IMR-90 (cell line): ENCODE measurements at regions not wholly inside any gene's neighbourhood (a gene's known extent, or its start where the extent isn't known, plus 50 kb on each side); places are given as distances from the start of the nearest gene placed in this dataset.

ENCODE experiments used
- ATAC-seq: fragments of 200-7000 bp; cut with Tn5 transposase; 2 replicates; pipeline ENCODE4 v1.9.1; 2020; ENCODE audit warnings: low read depth, mild to moderate bottlenecking, moderate library complexity
- BruUV-seq: library from RNA; stranded (reverse); fragments of 400-500 nt; replicated peaks from 2 replicates; lab custom pipeline; 2021; lab: Mats Ljungman, UMichigan
- CTCF ChIA-PET: fragments of 300-600 bp; formaldehyde crosslinking; extraction: SDS; loops from one replicate; lab custom pipeline; 2021; ENCODE audit warnings: antibody characterized with exemption; lab: Yijun Ruan, JAX
- POLR2A ChIA-PET: fragments of 300-600 bp; sonication (Branson Sonifier 250); formaldehyde crosslinking; loops from one replicate; lab custom pipeline; 2022; ENCODE audit warnings: antibody characterized with exemption; ENCODE audit not compliant: unreplicated experiment; lab: Charles Lee
- DNase-seq: peaks from one replicate; pipeline ENCODE4 v3.0.0; 2013
- H2AFZ ChIP-seq: replicated peaks from 2 replicates; pipeline ENCODE3; 2013; ENCODE audit warnings: low read length, mild to moderate bottlenecking; ENCODE audit not compliant: poor library complexity
- H2AK5ac ChIP-seq: 2 replicates; pipeline ENCODE4 v1.6.1; 2013; ENCODE audit warnings: low read depth, low read length, inconsistent platforms
- H2AK9ac ChIP-seq: replicated peaks from 2 replicates; pipeline ENCODE3; 2013; ENCODE audit warnings: mild to moderate bottlenecking, low read depth, low read length, moderate library complexity; ENCODE audit not compliant: poor library complexity
- H2BK120ac ChIP-seq: 2 replicates; pipeline ENCODE4 v1.6.1; 2013; ENCODE audit warnings: low read depth, low read length, inconsistent platforms
- H2BK15ac ChIP-seq: 3 replicates; pipeline ENCODE4 v1.6.1; 2013; ENCODE audit warnings: low read depth, low read length, inconsistent platforms
- H2BK20ac ChIP-seq: 2 replicates; pipeline ENCODE4 v1.6.1; 2013; ENCODE audit warnings: low read depth, mild to moderate bottlenecking, inconsistent platforms, low read length, moderate library complexity
- H2BK5ac ChIP-seq: 2 replicates; pipeline ENCODE4 v1.6.1; 2013; ENCODE audit warnings: mild to moderate bottlenecking, low read depth, low read length, inconsistent platforms; ENCODE audit not compliant: poor library complexity, severe bottlenecking
- H3K14ac ChIP-seq: replicated peaks from 2 replicates; pipeline ENCODE4 v1.6.1; 2013; ENCODE audit warnings: low read depth, low read length, inconsistent platforms
- H3K18ac ChIP-seq: 2 replicates; pipeline ENCODE4 v1.6.1; 2013; ENCODE audit warnings: low read depth, low read length, control low read depth
- H3K23ac ChIP-seq: 2 replicates; pipeline ENCODE4 v1.6.1; 2013; ENCODE audit warnings: low read depth, low read length, inconsistent platforms
- H3K27ac ChIP-seq: 2 replicates; pipeline ENCODE4 v1.5.1; 2013; ENCODE audit warnings: mild to moderate bottlenecking, control low read depth, low read length; ENCODE audit not compliant: insufficient read depth
- H3K27me3 ChIP-seq: 2 replicates; pipeline ENCODE4 v1.6.1; 2013; ENCODE audit warnings: low read length; ENCODE audit not compliant: control insufficient read depth, insufficient read depth
- H3K36me3 ChIP-seq: 2 replicates; pipeline ENCODE4 v1.6.1; 2013; ENCODE audit warnings: low read length, mixed read lengths; ENCODE audit not compliant: control insufficient read depth, insufficient read depth
- H3K4ac ChIP-seq: 2 replicates; pipeline ENCODE4 v1.6.1; 2013; ENCODE audit warnings: low read depth, low read length, inconsistent platforms
- H3K4me1 ChIP-seq: 2 replicates; pipeline ENCODE4 v1.6.1; 2013; ENCODE audit warnings: low read length, mixed read lengths; ENCODE audit not compliant: control insufficient read depth, insufficient read depth
- H3K4me2 ChIP-seq: 2 replicates; pipeline ENCODE4 v1.6.1; 2013; ENCODE audit warnings: low read depth, mild to moderate bottlenecking, control low read depth, low read length, moderate library complexity
- H3K4me3 ChIP-seq: 2 replicates; pipeline ENCODE4 v1.5.1; 2013; ENCODE audit warnings: low read depth, mild to moderate bottlenecking, control low read depth, low read length, moderate library complexity; ENCODE audit not compliant: insufficient read depth
- H3K56ac ChIP-seq: 2 replicates; pipeline ENCODE4 v1.6.1; 2013; ENCODE audit warnings: low read length, inconsistent platforms; ENCODE audit not compliant: insufficient read depth; ENCODE audit errors: extremely low read depth
- H3K79me1 ChIP-seq, 2 experiments: 2 replicates each; pipeline ENCODE4 v1.6.1; 2013; ENCODE audit warnings: low read length in 2 of 2, inconsistent platforms in 1 of 2, low read depth in 1 of 2
- H3K9ac ChIP-seq: 2 replicates; pipeline ENCODE4 v1.6.1; 2013; ENCODE audit warnings: low read depth, low read length, control low read depth
- H3K9me1 ChIP-seq: 2 replicates; pipeline ENCODE4 v1.6.1; 2013; ENCODE audit warnings: low read length, inconsistent platforms; ENCODE audit not compliant: insufficient read depth
- H3K9me3 ChIP-seq: 2 replicates; pipeline ENCODE4 v1.6.1; 2013; ENCODE audit warnings: low read length; ENCODE audit not compliant: control insufficient read depth, insufficient read depth
- H4K20me1 ChIP-seq: 2 replicates; pipeline ENCODE4 v1.6.1; 2013; ENCODE audit warnings: low read length, inconsistent platforms; ENCODE audit not compliant: insufficient read depth
- H4K5ac ChIP-seq: 2 replicates; pipeline ENCODE4 v1.6.1; 2013; ENCODE audit warnings: mild to moderate bottlenecking, low read depth, low read length, control low read depth
- H4K8ac ChIP-seq, 2 experiments: 2 replicates each; pipeline ENCODE4 v1.6.1; 2013; ENCODE audit warnings: low read depth in 2 of 2, low read length in 2 of 2, control low read depth in 1 of 2, inconsistent platforms in 1 of 2
- H4K91ac ChIP-seq: 2 replicates; pipeline ENCODE4 v1.6.1; 2013; ENCODE audit warnings: low read depth, low read length, inconsistent platforms; ENCODE audit not compliant: insufficient read depth
- RCOR1 ChIP-seq: IDR thresholded peaks from 2 replicates; pipeline ENCODE4 v1.6.1; 2012; ENCODE audit warnings: mild to moderate bottlenecking, low read length, improper control_type of control experiment; ENCODE audit not compliant: insufficient replicate concordance
- dilution Hi-C: fragments of 300-500 bp; cut with HindIII; formaldehyde crosslinking; loops from one replicate; pipeline ENCODE4 v1.14.3; 2018; ENCODE audit warnings: low sequenced_read_pairs; ENCODE audit not compliant: unreplicated experiment
- in situ Hi-C: fragments of 300-500 bp; cut with MboI; formaldehyde crosslinking; loops from 3 replicates; pipeline ENCODE4 v1.14.3; 2019; ENCODE audit warnings: low sequenced_read_pairs, inconsistent platforms, mixed read lengths
- intact Hi-C: fragments of 100-400 bp; cut with micrococcal nuclease; formaldehyde crosslinking; loops from 2 replicates; pipeline ENCODE4 v1.10.0; 2022
- TF ChIP-seq, protein P1 (sequence below): fragments of 150-350 bp; IDR thresholded peaks from 2 replicates; pipeline ENCODE4 v1.6.1; 2016; ENCODE audit warnings: low read depth, mild to moderate bottlenecking, low read length, moderate library complexity, borderline replicate concordance

DNA sequence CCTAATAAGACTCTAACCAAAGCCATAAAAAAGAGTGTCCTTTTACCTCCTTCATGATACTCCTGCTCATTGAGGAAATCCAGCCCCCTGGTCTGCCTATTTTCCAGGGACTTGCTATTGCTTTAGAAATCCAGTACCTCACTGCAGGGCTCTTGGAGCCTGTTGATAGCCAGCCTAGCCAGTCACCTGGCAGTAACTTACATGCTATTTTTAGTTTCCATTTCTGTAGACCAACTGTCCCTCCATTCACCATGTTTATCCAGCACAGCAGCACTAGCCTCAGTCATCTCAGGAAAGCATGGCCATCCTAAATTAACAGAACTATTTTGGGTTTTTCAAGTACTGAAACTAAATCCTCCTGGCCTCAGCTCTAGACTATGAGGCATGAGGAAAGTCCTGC is 91.5 kb upstream of the PHF24 start:
- H3K4me1 ChIP-seq = no peaks in the 10 kb centered on the region
- ATAC-seq (no peak), DNase-seq (no peak)
- H4K8ac ChIP-seq = no peak overlapping the region
- no peak overlapping the region for H4K5ac ChIP-seq
- no peaks in the 10 kb centered on the region for H4K20me1 ChIP-seq
- no peak overlapping the region for H2AFZ ChIP-seq
- no peak overlapping the region for H3K4ac ChIP-seq
- H3K23ac ChIP-seq = no peak overlapping the region
- no TSS peak for BruUV-seq
- H2AK9ac ChIP-seq = no peak overlapping the region
- H3K9me1 ChIP-seq = no peaks in the 10 kb centered on the region
- TF ChIP-seq RCOR1 = no peak
- TF ChIP-seq, protein P1, sequence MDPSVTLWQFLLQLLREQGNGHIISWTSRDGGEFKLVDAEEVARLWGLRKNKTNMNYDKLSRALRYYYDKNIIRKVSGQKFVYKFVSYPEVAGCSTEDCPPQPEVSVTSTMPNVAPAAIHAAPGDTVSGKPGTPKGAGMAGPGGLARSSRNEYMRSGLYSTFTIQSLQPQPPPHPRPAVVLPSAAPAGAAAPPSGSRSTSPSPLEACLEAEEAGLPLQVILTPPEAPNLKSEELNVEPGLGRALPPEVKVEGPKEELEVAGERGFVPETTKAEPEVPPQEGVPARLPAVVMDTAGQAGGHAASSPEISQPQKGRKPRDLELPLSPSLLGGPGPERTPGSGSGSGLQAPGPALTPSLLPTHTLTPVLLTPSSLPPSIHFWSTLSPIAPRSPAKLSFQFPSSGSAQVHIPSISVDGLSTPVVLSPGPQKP = no peak
- CTCF ChIA-PET = no interaction called here
- no peak overlapping the region for H3K56ac ChIP-seq
- H3K4me2 ChIP-seq = no peak overlapping the region
- H3K27ac ChIP-seq = no peak overlapping the region
- no peaks in the 10 kb centered on the region for H3K79me1 ChIP-seq
- POLR2A ChIA-PET = no interaction called here
- H2BK15ac ChIP-seq = no peak overlapping the region
- no peak overlapping the region for H3K4me3 ChIP-seq
- no peak overlapping the region for H3K14ac ChIP-seq
- H2BK5ac ChIP-seq = no peak overlapping the region
- intact Hi-C loops = no loop called here
- no peak overlapping the region for H2BK20ac ChIP-seq
- H3K18ac ChIP-seq = no peak overlapping the region
- in situ Hi-C loops = no loop called here
- no peaks in the 10 kb centered on the region for H3K9me3 ChIP-seq
- H3K27me3 ChIP-seq = no peaks in the 10 kb centered on the region; the same call in 1 of the 2 replicates
- no peak overlapping the region for H2AK5ac ChIP-seq
- dilution Hi-C loops = no loop called here
- no peak overlapping the region for H3K9ac ChIP-seq
- no peak overlapping the region for H4K91ac ChIP-seq
- no peak overlapping the region for H2BK120ac ChIP-seq
- H3K36me3 ChIP-seq = no peaks in the 10 kb centered on the region
